ENCODE measurements at regions not wholly inside any gene's neighbourhood (a gene's known extent, or its start where the extent isn't known, plus 50 kb on each side); places are given as distances from the start of the nearest gene placed in this dataset.

GRCh38 chr7:80313067-80313626, 178.5 kb downstream of the GNAI1 start:
- H3K4me2 ChIP-seq (ENCODE audit: insufficient read depth, low read length): no peak overlapping the region
- FAIRE-seq: peak; percentile 33
- no peaks in the 10 kb centered on the region for H3K79me2 ChIP-seq (ENCODE audit: control insufficient read depth, insufficient read depth, low read length)
- H2AFZ ChIP-seq (ENCODE audit: low read depth, low read length): no peak overlapping the region
- H3K9me3 ChIP-seq (replicated peaks; ENCODE audit: control insufficient read depth, insufficient read depth, low read length): no peaks in the 10 kb centered on the region
- H3K4me1 ChIP-seq (ENCODE audit: control insufficient read depth, extremely low read depth, insufficient read depth, low read length): peaks cover 45% of the 10 kb centered on the region
- no peaks in the 10 kb centered on the region for H3K36me3 ChIP-seq (ENCODE audit: control insufficient read depth in 2 of 2, extremely low read depth in 1 of 2, insufficient read depth in 2 of 2, low read length in 2 of 2)
- no peak overlapping the region for H3K4me3 ChIP-seq (replicated peaks in 1 of 3; ENCODE audit: insufficient read depth in 1 of 3, low read depth in 1 of 3, low read length in 3 of 3)
- H3K27ac ChIP-seq (ENCODE audit: insufficient read depth, low read depth, low read length): peak overlapping the region; percentile 96
- TF ChIP-seq POLR2AphosphoS5 (IDR thresholded peaks at IDR 0.05; ENCODE audit: insufficient read depth, low read depth, low read length) (peak; percentile 28), POLR2A (IDR thresholded peaks at IDR 0.05; ENCODE audit: low read depth, low read length) (no peak), FOS (IDR thresholded peaks at IDR 0.05; ENCODE audit: borderline replicate concordance, insufficient read depth, low read length) (peak; percentile 33), EZH2 (IDR thresholded peaks at IDR 0.05; ENCODE audit: borderline replicate concordance, low read depth, low read length, severe bottlenecking) (no peak), JUN (IDR thresholded peaks at IDR 0.05; ENCODE audit: borderline replicate concordance, insufficient read depth, insufficient read length, low read depth) (no peak), GATA2 (IDR thresholded peaks at IDR 0.05; ENCODE audit: insufficient read depth, insufficient read length, low read depth, low read length) (peak; percentile 93), CTCF (IDR thresholded peaks at IDR 0.05; ENCODE audit: extremely low read depth in 1 of 2, insufficient read depth in 1 of 2, low read depth in 1 of 2, low read length in 2 of 2) (no peak), MYC (IDR thresholded peaks at IDR 0.05; ENCODE audit: low read depth, low read length) (no peak)
- TF ChIP-seq, protein P1, sequence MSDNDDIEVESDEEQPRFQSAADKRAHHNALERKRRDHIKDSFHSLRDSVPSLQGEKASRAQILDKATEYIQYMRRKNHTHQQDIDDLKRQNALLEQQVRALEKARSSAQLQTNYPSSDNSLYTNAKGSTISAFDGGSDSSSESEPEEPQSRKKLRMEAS (IDR thresholded peaks at IDR 0.05; ENCODE audit: insufficient read depth, insufficient read length): no peak
- no peaks in the 10 kb centered on the region for H3K9me1 ChIP-seq (replicated peaks; ENCODE audit: control insufficient read depth, extremely low read depth, insufficient read depth, low read length)
- ChIA-PET CTCF (interaction anchor here (1.5 kb wide), 1 partner anchor 79 kb away, joined by 6 read pairs; no protein-coding TSS in a partner anchor), POLR2A (no interaction called here)
- dilution Hi-C loops (cut with MboI; ENCODE audit: extremely low pct_ligation_motif_present, low sequenced_read_pairs): no loop called here
- H3K9ac ChIP-seq (replicated peaks; ENCODE audit: extremely low read depth, insufficient read depth, low read length): no peak overlapping the region
- no peak for DNase-seq (ENCODE audit: low read depth, low spot score)
- no peaks in the 10 kb centered on the region for H3K27me3 ChIP-seq (ENCODE audit: control insufficient read depth in 2 of 2, insufficient read depth in 2 of 2, low read length in 2 of 2)
- intact Hi-C loops (cut with micrococcal nuclease): loop anchor here (2.0 to 5.0 kb wide), 2 partner anchors 176 to 206 kb away; no protein-coding TSS in a partner anchor
- no TSS peak for BruUV-seq (replicated peaks)
- no peaks in the 10 kb centered on the region for H4K20me1 ChIP-seq (replicated peaks; ENCODE audit: control insufficient read depth, extremely low read depth, insufficient read depth, low read length)

Data from endothelial cell of umbilical vein (primary cell).